HG03064 (cell line): ENCODE measurements at regions not wholly inside any gene's neighbourhood (a gene's known extent, or its start where the extent isn't known, plus 50 kb on each side); places are given as distances from the start of the nearest gene placed in this dataset.
"Not testable (repeated sequence)": the region's sequence is repeated elsewhere in the genome, so short reads cannot be mapped to it uniquely, and the experiment has no call there.

Experiments used
- ATAC-seq: cut with Tn5 transposase; IDR thresholded peaks from one replicate; pipeline ENCODE4 v1.9.1; 2021; ENCODE audit warnings: low read depth; ENCODE audit not compliant: unreplicated experiment

- ATAC-seq: no peak
Measured at GRCh38 chr11:80779905-80780605, 1339.2 kb upstream of the TENM4 start.

GRCh38 chr11:80778941-80779340 lies 1338.1 kb upstream of the TENM4 start:
- ATAC-seq: no peak

GRCh38 chr11:80778432-80778831 lies 1337.6 kb upstream of the TENM4 start:
- no peak for ATAC-seq

- no peak for ATAC-seq
Measured at GRCh38 chr11:80773919-80774318, 1333.1 kb upstream of the TENM4 start.

- ATAC-seq: no peak
Measured at GRCh38 chr11:80771017-80771416, 1330.2 kb upstream of the TENM4 start.

GRCh38 chr11:80758787-80759186 lies 1318.0 kb upstream of the TENM4 start:
- ATAC-seq: no peak

GRCh38 chr11:80748207-80748925 lies 1307.5 kb upstream of the TENM4 start:
- no peak for ATAC-seq

GRCh38 chr11:80746300-80746699 lies 1305.5 kb upstream of the TENM4 start:
- ATAC-seq: no peak

GRCh38 chr11:80745416-80745815 lies 1304.6 kb upstream of the TENM4 start:
- no peak for ATAC-seq

GRCh38 chr11:80733790-80734189 lies 1293.0 kb upstream of the TENM4 start:
- ATAC-seq: no peak

GRCh38 chr11:80733361-80733760 lies 1292.5 kb upstream of the TENM4 start:
- ATAC-seq: no peak

- peak; percentile 77 for ATAC-seq
Measured at GRCh38 chr11:80727315-80727714, 1286.5 kb upstream of the TENM4 start.

GRCh38 chr11:80726236-80726635 lies 1285.4 kb upstream of the TENM4 start:
- no peak for ATAC-seq

GRCh38 chr11:80724366-80724765 lies 1283.5 kb upstream of the TENM4 start:
- ATAC-seq: no peak

- no peak for ATAC-seq
Measured at GRCh38 chr11:80722629-80723028, 1281.8 kb upstream of the TENM4 start.

- ATAC-seq: no peak
Measured at GRCh38 chr11:80720295-80720694, 1279.5 kb upstream of the TENM4 start.

GRCh38 chr11:80719292-80719646 lies 1278.4 kb upstream of the TENM4 start:
- no peak for ATAC-seq

- ATAC-seq: no peak
Measured at GRCh38 chr11:80718611-80719291, 1277.9 kb upstream of the TENM4 start.

GRCh38 chr11:80702264-80702663 lies 1261.4 kb upstream of the TENM4 start:
- ATAC-seq: no peak

GRCh38 chr11:80700386-80700785 lies 1259.6 kb upstream of the TENM4 start:
- ATAC-seq: no peak

GRCh38 chr11:80699406-80700177 lies 1258.8 kb upstream of the TENM4 start:
- not testable (repeated sequence) for ATAC-seq
